ENCODE measurements at regions not wholly inside any gene's neighbourhood (a gene's known extent, or its start where the extent isn't known, plus 50 kb on each side); places are given as distances from the start of the nearest gene placed in this dataset.

DNA sequence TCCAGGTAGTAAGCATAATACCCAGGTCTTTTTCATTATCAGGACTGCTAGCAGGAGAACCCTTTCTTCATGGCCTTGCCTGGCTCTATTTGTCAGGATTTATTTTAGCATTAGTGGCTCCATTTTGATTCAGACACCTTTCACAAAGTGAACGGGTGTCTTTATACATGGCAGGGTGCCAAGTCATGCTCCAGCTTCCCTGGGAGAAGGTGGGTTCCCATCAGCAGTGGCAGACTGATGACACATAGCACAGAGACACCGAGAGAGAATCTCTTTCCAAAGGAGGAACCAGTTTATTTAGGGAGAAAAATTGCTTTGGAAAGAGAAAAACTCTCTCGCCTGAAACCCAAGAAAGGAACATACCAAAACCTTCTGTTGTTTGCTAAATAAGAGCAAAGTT, 135.3 kb upstream of the TMTC4 start:
- TF ChIP-seq, protein P1, sequence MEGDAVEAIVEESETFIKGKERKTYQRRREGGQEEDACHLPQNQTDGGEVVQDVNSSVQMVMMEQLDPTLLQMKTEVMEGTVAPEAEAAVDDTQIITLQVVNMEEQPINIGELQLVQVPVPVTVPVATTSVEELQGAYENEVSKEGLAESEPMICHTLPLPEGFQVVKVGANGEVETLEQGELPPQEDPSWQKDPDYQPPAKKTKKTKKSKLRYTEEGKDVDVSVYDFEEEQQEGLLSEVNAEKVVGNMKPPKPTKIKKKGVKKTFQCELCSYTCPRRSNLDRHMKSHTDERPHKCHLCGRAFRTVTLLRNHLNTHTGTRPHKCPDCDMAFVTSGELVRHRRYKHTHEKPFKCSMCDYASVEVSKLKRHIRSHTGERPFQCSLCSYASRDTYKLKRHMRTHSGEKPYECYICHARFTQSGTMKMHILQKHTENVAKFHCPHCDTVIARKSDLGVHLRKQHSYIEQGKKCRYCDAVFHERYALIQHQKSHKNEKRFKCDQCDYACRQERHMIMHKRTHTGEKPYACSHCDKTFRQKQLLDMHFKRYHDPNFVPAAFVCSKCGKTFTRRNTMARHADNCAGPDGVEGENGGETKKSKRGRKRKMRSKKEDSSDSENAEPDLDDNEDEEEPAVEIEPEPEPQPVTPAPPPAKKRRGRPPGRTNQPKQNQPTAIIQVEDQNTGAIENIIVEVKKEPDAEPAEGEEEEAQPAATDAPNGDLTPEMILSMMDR (IDR thresholded peaks at IDR 0.05; ENCODE audit: low read depth, low read length), result no peak
- H3K4me3 ChIP-seq (ENCODE audit: low read depth, low read length), result no peak overlapping the region

DNA sequence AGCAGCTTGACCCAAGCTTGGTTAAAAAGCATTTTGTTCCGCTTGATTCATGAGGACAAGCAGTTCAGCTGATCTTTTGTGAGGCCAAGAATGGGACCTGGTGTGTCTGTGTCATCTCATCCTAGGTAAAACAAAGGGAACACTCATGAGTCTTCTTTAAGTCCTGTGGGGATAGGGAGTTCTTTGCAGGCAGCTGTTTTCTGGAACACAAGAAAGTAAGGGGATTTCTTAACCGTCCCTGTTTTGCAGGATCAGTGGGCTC, 134.5 kb upstream of the TMTC4 start:
- H3K4me3 ChIP-seq (ENCODE audit: low read depth, low read length), result no peak overlapping the region
- TF ChIP-seq, protein P1 (IDR thresholded peaks at IDR 0.05; ENCODE audit: low read depth, low read length), result no peak

DNA sequence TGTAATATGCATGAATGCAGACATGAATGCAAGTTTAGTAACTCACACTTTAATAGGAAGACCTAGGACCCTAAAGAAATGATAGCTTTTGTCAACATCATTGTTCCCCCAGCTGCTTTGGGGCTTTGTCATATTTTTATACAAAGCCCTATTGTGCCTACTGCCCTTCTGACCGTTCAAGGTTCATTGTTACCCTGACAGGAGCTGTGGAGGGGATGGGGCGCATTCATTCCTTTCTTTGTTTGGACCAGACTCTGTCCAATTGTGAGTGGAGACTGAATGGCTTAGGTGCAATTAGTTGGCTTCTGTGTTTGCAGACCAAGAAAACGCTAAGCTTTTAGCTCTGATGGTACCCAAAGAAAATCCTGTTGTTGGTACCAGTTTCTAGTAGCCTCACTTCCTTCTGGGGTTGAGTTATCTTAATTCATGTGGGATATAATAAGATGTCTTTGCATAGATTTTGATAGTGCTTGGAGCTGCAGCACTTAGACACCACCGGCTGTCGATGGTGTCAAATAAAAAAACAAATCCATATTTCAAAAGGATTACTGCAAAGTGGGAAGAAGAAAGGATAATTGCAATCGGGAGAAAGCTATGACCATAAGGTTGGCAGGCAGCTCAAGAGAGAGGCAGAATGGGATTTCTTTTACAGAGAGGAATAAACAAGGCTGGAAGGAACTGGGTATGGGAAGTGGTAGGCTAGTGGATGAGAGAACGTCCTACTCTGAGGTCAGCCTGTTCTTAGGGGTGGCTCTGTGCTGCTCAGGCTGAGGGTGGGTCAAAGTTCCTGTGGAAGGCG, 133.9 kb upstream of the TMTC4 start:
- TF ChIP-seq, protein P1 (IDR thresholded peaks at IDR 0.05; ENCODE audit: low read depth, low read length), result no peak
- no peak overlapping the region for H3K4me3 ChIP-seq (ENCODE audit: low read depth, low read length)

DNA sequence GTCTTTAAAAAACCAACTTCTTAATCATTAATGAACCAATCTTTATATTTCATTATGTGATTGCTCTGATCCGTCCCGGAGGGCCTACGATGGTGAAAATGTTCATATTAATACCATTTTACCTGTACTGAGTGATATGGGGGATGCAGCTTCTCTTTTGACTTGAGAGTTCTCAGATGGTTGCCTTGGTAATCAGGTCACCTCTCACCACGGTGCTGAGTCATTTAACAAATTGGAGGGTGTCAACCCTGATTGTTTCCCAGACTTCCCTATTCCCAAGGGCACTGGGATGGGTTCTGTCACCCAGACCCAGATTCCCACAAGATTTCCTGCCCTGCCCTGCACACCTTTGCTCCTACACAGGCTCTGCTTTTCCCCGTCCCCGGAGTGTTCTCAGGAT, 128.5 kb upstream of the TMTC4 start:
- TF ChIP-seq, protein P1 (IDR thresholded peaks at IDR 0.05; ENCODE audit: low read depth, low read length), result no peak
- H3K4me3 ChIP-seq (ENCODE audit: low read depth, low read length), result no peak overlapping the region

DNA sequence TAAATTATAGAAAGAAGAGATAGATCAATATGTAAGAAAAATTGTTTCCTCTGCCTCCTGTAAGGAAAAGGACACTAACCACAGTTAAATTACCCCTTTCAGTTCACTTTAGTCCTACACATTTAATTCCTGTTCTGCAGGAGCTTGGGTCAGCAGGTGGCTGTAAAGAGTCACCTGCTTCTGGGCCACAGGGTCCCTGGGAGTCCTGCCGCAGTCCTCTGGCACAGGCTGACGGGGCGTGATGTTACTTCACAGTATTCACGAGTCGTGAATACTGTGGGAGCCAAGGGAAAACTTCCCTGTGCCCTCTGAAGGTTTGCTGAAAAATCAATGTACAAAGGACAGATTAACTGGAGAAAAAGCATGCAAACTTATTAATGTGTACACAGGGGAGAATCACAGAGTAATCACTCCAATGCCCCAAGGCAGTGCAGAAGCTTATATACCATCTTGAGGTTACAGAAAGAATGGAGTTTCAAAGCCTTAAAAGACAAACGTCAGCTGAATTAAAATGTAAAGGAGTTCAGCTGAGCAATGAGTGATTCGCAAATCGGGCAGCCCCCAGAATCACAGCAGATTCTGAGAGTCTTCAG, 125.8 kb upstream of the TMTC4 start:
- TF ChIP-seq, protein P1 (IDR thresholded peaks at IDR 0.05; ENCODE audit: low read depth, low read length), result no peak
- no peak overlapping the region for H3K4me3 ChIP-seq (ENCODE audit: low read depth, low read length)

DNA sequence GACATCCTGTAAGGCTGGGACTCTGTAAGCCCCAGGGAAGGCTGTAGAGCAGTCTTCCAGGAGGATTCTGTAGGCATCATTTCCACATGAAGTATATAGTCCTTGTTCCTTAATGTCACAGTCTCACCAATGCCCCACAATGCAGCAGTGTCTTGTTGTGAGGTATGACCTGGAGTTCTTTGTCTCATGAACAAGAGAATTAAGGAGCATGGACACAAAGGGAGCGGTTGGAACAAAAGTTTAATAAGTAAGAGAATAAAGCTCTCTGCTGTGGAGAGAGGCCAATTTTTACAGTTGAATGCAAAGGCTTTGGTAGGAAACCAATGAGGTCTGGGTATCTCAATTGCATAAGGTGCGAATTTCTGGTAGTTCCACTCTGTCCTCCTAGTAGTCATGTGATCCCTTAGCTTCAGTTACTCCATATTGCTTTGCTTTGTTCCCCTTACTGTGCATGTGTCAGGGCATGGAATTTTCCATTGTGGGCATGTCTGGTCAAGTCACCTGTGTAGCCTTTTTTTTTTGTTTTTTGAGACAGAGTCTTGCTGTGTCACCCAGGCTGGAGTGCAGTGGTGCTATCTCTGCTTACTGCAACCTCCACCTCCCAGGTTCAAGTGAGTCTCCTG, 124.3 kb upstream of the TMTC4 start:
- H3K4me3 ChIP-seq (ENCODE audit: low read depth, low read length), result no peak overlapping the region
- TF ChIP-seq, protein P1 (IDR thresholded peaks at IDR 0.05; ENCODE audit: low read depth, low read length), result no peak

DNA sequence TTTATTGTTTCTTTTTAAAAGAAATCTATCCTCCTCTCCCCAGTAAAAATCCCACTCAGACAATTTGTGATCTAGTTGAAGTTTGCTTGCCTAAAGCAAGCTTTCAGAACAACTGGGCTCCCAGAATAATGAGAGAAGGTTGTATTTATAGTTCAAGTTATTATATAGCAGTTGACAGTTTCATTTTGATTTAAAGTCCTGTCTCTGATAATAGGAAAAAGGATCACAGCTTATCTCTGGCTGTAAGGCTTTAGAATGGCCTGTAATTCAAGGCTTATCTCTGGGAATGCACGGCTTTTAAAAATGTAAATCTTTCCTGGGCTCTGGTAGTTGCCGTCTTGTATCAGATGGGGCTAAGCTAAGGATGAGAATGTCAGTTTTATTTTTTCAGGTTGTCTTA, 123.3 kb upstream of the TMTC4 start:
- no peak overlapping the region for H3K4me3 ChIP-seq (ENCODE audit: low read depth, low read length)
- TF ChIP-seq, protein P1 (IDR thresholded peaks at IDR 0.05; ENCODE audit: low read depth, low read length), result no peak
